HG02852 (cell line): ENCODE measurements at regions not wholly inside any gene's neighbourhood (a gene's known extent, or its start where the extent isn't known, plus 50 kb on each side); places are given as distances from the start of the nearest gene placed in this dataset.
"Not testable (repeated sequence)": the region's sequence is repeated elsewhere in the genome, so short reads cannot be mapped to it uniquely, and the experiment has no call there.

Experiments used
- ATAC-seq: cut with Tn5 transposase; IDR thresholded peaks from one replicate; pipeline ENCODE4 v1.9.1; 2021; ENCODE audit warnings: mild to moderate bottlenecking, moderate library complexity; ENCODE audit not compliant: unreplicated experiment

DNA sequence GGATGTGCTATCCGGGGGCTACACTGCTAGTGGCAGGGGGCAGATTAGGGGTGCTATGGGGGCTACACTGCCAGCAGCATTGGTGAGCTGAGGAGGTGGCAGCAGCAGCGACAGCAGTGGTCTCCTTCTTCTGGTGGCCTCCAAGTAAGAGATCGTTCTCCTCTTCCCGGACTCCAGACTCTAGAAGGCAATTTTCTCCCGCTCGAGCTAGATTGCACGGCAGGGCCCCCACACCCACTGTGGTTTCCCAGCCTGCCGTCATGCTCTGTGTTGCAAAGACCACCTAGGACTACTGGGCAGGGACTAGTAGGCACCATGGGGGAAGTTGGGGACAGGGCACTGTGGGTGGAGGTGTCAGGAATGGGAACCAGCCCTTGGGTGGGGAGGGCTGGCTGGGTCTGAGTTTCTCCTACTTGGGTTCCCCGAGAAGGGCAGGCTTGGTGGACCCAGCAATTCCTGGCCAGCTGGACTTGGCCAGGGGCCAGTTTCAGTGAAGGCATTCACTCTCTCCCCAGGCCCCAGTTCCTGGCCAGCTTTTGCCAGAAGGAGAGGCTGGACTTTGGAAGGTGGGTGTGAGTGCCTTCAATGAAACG lies 203.4 kb upstream of the WSB1 start:
- not testable (repeated sequence) for ATAC-seq

DNA sequence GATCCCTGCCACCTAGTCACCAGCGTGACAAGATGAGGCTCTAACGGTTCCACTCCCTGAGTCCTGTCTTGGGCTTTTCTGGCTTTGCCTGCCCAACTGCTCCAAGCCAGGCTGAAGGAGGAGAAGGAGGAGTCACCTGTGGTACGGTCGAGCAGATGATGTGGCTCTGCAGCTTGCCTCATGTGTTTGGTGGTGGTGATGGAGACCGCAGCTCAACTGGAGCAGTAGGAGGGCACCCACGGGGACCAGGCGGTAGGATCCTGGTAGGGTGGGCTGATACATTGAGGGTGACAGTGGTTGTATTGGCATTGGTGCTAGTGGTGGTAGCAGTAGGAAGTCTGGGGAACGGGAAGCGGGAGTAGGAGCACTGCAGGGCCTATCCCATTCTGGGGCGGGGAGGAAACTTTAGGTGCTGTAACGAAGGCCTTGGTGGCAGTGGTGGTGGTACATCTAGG lies 202.8 kb upstream of the WSB1 start:
- ATAC-seq, result no peak

DNA sequence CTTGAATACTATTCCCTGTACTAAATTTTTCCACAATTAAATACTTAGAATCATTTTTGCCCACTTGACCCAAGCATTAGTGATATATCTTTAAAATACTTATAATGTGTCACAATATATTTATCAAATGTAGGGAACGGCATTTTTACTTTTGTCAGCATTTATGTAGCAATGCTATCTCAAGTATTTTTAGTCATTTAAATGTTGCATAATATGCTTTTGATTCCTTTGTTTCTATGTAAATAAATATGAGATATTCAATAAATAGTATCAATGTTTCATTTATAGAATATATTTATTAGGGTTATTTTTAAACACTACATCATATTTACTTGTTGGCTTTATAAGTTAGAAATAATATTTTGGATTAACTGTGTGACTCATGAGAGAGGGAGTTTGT lies 199.7 kb upstream of the WSB1 start:
- not testable (repeated sequence) for ATAC-seq

DNA sequence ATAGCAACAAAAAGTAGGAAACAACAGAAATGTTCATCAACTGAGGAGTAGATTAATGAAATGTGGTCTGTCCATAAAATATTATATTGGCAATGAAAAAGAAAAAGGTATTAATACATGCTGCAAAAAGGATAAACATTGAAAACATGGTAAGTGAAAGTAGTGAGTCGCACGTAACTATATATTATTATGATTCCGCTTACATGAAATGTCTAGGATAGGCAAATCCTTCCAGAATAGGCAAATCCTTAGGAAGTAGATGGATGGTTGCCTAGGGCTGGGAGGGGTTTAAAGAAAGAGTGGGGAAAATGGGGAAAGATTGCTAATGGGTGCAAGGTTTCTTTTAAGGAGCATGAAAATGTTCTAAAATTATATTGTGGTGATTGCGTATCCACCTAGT lies 198.1 kb upstream of the WSB1 start:
- ATAC-seq, result not testable (repeated sequence)

DNA sequence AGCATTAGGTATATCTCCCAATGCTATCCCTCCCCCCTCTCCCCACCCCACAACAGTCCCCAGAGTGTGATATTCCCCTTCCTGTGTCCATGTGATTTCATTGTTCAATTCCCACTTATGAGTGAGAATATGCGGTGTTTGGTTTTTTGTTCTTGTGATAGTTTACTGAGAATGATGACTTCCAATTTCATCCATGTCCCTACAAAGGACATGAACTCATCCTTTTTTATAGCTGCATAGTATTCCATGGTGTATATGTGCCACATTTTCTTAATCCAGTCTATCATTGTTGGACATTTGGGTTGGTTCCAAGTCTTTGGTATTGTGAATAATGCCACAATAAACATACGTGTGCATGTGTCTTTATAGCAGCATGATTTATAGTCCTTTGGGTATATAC lies 194.6 kb upstream of the WSB1 start:
- not testable (repeated sequence) for ATAC-seq

DNA sequence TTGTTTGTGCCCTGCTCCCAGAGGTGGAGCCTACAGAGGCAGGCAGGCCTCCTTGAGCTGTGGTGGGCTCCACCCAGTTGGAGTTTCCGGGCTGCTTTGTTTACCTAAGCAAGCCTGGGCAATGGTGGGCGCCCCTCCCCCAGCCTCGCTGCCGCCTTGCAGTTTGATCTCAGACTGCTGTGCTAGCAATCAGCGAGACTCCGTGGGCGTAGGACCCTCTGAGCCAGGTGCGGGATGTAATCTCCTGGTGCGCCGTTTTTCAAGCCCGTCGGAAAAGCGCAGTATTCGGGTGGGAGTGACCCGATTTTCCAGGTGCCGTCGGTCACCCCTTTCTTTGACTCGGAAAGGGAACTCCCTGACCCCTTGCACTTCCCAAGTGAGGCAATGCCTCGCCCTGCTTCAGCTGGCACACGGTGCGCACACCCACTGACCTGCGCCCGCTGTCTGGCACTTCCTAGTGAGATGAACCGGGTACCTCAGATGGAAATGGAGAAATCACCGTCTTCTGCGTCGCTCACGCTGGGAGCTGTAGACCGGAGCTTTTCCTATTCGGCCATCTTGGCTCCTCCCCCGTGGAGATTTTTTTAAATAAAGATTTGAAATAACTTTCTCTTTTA lies 189.2 kb upstream of the WSB1 start:
- ATAC-seq, result not testable (repeated sequence)

DNA sequence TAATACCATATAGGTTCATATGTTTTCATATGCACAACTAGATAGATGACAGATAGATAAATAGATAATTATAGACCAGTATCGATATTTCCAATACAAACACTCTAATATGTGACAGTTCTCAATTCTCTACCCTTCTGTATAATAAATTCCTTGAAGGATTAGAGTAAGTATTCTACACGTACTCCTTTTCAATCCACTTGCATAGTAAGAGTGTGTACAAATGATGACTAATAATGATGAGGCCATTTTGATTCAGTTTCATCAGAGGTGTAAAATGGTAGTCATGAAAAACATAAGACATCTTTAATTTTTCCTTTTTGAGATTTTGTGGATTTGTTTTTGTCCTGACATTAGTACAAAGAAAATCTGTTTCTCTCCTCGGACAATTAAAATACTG lies 188.3 kb upstream of the WSB1 start:
- ATAC-seq, result no peak

DNA sequence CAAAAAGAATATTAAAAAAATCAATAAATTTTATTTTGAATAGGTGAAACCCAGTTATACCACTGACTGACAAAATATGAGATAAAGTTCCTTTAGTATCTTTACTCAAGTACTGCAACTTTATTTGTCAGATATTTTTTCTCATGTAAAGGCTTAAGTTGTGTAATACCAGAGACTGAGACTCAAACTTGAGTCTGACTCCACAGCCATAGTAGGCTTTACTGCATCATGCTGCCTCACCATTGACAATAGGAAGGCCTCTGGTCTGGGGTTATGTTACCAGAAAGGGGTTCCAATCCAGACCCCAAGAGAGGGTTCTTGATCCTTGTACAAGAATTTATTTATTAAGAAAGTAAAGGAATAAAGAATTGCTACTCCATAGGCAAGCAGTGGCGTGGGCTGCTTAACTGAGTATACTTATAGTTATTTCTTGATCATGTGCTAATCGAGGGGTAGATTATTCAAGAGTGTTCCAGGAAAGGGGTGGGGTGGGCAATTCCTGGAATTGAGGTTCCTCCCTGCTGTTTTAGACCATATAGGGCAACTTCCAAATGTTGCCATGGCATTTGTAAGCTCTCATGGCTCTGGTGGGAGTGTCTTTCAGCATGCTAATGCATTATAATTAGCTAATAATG lies 187.4 kb upstream of the WSB1 start:
- ATAC-seq, result no peak

DNA sequence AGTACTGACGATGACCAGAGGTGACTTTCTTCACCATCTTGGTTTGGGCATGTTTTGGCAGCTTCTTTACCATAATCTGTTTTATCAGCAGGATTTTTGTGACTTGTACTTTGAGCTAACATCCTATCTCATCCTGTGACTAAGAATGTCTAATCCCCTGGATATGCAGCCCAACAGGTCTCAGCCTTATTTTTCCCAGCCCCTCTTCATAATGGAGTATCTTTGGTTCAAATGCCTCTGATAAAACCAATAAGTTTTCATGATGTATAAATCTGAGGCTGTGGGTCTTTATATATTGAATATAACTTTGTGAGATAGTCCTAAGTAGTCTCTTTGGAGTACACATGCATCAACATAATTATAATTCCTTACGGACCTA lies 186.9 kb upstream of the WSB1 start:
- no peak for ATAC-seq

DNA sequence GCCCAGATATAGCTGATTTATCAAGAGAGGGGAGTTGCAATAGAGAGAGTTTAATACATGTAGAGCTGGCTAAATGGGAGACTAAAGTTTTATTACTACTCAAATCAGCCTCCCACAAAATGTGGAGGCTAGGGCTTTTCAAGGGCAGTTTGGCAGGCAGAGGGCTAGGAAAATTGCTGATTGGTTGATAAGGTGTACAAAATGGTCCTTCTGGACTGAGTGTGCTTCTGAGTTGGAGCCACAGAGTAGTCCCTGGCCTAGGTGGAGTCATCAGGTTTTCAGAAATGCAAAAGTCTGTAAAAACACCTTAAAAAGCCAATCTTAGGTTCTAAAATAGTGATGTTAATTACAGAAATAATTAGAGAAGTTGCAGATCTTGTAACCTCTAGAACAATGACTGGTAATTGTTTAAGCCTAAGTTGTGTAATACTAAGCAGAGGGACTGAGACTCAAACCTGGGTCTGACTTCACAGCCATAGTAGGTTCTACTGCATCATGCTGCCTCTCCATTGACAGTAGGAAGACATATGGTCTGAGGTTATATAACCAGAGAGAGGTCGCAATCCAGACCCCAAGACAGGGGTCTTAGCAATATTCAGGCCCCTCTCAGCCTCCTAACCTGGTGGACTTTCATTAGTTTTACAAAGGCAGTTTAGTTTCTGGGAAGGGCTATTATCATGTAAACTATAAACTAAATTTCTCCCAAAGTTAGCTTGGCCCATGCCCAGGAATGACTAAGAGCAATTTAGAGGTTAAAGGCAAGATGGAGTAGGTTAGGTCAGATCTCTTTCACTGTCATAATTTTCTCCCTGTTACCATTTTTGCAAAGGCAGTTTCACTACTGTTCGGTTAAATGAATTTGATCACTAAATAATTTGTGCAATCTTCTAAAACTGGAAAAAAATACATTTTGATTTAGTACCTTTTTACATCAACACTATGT lies 186.3 kb upstream of the WSB1 start:
- ATAC-seq, result not testable (repeated sequence)

DNA sequence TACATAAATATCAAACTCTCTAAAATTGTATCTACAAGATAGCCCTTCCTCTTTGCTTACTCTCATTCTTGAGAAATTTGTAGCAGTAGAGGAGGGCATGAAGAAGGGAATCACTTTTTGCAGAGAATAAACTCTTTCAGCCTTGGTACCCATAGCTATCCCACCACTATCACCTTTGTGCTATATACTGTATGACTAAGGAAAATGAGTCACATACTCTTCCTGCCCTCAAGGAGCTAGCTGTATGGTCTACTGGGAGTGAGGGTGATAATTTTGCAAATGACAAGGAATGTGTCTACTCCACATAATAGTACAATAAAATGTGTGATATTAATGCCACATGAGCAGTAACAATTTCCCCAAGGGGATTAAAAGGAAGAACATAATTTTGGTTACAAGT lies 184.6 kb upstream of the WSB1 start:
- ATAC-seq, result no peak

DNA sequence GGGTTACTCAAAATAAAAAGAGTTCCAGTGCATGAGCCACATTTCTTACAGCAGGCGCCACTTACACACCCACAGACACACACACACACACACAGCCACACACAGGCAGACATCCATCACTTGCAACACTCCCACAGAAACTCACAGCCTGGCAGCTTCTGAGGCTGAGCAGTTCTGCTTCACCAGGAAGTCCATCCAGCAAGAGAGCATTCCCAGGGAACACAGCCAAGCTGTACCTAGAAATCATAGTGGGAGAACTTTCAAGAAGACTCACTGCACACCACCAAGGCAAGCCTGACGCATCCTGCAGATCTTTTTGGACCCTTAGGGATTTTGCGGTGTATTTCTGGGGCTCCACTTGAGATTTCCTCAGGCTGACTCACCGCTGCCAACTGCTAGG lies 140.9 kb upstream of the WSB1 start:
- no peak for ATAC-seq

DNA sequence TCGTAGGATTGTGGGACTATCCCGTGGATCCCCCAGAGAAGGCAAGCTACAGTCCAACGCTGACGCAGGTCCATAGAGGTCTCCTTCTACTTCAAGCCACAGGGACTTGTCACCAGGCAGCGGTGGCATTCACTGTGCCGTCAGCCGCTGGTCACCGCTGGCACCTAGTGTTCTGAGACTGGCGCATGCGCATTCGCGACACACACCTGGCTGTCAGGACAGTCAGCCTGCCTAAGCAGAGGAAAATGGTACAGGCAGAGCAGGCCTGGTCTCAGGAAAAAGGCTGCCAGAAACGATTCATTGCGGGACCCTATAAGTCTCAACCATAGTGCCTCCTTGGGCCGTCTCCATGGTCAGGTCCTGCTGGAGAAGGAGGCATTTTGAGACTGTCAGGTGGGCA lies 138.0 kb upstream of the WSB1 start:
- ATAC-seq, result no peak

DNA sequence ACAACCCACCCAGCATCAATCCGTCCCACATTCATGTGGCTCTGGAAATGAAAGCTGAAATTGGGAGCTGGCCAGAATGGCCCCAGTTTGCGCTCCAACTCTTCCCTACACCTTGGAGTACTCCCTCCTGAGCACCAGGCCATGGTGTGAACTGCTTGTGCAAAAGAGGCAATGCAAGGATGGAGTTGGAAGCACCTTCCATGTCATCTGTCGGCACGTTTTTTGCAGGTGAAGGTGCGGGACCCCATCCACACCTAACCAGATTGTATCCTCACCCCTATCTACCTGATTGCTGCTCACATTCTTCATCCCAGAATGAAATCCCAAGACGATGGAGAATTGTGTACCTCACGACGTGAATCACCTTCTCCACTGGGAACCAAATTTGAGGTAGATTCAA lies 136.6 kb upstream of the WSB1 start:
- no peak for ATAC-seq

DNA sequence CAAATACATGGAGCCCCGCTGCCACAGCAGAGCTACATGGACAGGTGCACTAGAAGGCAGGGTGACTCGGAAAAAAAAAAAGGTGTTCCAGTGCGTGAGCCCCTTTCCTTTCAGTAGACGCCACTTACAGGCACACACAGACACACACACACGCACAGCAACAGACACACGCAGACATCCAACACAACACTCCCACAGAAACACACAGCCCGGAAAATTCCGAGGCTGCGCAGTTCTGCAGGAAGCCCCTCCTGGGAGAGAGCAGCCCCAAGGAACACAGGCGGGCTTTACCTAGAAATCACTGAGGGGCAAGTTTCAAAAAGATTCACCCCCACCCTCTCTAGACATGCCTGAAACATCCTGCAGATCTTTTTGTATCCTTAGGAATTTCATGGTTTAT lies 136.0 kb upstream of the WSB1 start:
- no peak for ATAC-seq

DNA sequence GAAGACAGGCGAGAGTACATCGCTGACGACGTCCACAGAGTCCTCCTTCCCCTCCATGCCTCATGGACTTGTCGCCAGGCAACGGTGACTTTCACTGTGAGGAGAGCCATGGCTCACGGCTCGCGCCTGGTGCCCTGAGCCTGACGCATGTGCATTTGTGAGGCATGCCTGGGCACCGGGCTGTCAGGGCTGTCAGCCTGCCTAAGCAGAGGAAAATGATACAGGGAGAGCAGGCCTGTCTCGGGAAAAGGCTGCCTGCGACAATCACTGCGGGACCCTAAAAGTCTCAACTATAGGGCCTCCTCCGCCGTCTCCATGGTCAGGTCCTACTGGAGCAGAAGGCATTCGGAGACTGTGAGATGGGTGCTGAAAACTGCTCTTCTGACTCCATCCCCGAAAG lies 135.5 kb upstream of the WSB1 start:
- no peak for ATAC-seq

DNA sequence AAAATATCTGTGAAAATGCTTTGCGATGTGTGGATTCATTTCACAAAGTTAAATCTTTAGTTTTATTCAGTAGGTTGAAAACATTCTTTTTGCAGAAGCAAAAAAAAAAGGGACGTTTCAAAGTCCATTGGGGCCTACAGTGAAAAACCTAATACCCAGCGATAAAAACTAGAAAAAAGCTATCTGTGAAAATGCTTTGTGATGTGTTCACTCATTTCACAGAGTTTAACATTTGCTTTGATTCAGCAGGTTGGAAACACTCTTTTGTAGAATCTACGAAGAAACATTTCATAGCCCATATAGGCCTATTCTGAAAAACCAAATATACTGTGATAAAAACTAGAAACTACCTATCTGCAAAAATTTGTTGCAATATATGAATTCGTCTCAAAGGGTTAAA lies 113.6 kb upstream of the WSB1 start:
- ATAC-seq, result no peak

DNA sequence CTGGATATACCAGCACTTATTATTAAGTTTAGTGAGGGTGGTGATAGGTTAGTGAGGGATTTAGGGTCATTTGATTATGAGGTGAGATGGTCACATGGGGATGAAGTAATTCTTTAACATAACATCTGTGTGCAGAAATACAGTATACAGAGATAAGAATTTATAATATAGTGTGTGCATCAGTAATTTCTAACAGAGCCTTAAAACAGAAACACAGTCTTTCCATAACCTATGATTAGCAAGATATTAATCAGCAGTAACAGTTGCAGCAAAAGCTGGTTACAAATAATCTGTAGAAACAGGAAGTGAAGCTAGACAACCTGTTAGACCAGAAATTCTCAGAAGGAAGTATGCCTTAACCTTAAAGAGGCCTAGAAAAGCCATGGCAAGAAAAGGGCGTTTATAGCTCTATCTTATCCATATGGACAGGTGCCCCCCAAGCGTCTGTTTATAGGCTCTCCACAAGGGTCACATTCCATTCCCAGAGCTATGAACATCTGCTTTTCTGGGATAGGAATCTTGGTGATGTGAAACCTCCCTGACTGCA lies 112.5 kb upstream of the WSB1 start:
- not testable (repeated sequence) for ATAC-seq

DNA sequence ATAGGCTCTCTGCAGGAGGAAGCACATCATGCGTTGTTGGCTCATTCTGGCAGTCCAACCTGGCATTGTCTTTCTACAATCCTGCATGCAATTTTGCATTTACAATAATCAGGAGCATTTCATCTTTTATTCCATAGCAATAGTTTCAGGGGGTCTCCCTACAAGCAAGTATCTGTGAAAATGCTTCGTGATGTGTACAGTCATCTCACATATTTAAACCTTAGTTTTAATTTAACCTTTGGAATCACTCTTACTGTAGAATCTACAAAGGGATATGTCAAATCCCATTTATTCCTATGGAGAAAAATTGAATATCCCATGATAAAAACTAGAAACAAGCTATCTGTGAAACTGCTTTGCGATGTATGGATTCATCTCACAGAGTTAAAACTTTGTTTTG lies 112.0 kb upstream of the WSB1 start:
- ATAC-seq, result no peak

DNA sequence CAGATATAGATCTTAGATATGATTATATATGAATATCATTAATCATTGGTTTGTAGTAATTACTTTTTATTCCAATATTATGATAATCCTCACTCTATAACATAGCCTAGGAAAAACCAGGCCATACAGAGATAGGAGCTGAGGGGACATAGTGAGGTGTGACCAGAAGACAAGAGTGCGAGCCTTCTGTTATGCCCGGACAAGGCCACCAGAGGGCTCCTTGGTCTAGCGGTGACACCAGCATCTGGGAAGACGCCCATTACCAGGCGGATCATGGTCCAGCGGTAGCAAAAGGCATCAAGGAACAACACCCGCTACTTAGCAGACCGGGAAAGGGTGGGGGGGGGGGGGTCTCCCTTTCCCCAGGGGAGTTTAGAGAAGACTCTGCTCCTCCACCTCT lies 96.4 kb upstream of the WSB1 start:
- not testable (repeated sequence) for ATAC-seq

DNA sequence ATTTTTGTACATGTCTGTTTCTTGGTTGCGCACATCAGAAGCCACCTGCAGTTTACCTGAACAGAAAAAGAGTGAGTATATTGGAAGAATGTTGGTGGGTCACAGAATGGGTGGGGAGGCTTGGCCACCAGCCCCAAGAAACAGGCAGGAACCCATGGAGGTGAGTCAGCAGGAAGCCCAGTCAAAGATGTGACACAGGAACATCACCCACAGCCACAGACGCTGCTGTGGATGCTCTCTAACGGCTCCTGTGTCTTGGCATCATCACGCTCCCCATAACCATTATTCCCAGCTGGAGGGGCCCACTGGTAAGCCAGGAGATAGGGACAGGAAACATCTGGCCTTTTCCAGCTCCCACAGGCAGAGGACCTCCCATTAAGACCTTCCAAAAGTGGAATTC lies 94.0 kb upstream of the WSB1 start:
- no peak for ATAC-seq
